ENCODE measurements at regions not wholly inside any gene's neighbourhood (a gene's known extent, or its start where the extent isn't known, plus 50 kb on each side); places are given as distances from the start of the nearest gene placed in this dataset.

GRCh38 chr3:167887096-167887495 is 151.6 kb downstream of the SERPINI1 start:
- TF ChIP-seq CTCF (IDR thresholded peaks at IDR 0.05; ENCODE audit: low read length): no peak
- no peak for TF ChIP-seq EZH2 (IDR thresholded peaks at IDR 0.05; ENCODE audit: borderline replicate concordance, low read length)

Measured in OCI-LY1 (cell line).